ENCODE measurements at regions not wholly inside any gene's neighbourhood (a gene's known extent, or its start where the extent isn't known, plus 50 kb on each side); places are given as distances from the start of the nearest gene placed in this dataset.

DNA sequence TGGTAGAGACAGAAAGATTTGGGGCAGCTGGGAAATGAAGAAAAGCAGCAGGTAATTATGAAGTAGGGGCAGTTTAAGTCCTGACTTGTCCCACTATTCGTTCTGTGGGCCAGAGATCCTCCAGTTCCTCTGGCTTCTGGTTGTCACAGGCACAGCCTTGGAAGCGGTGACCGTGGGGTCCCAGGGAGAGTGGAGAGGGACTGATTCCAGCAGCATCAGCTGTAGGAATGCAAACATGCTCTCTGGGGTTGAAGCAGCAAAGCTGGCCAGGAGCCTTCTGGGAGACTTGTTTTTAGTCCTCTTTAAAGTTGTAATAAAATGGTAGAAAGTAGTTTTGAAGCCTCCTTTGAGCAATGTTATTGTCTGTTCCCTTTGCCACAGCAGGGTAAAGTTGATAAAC lies 488.0 kb downstream of the LMO4 start:
- TF ChIP-seq, protein P1, sequence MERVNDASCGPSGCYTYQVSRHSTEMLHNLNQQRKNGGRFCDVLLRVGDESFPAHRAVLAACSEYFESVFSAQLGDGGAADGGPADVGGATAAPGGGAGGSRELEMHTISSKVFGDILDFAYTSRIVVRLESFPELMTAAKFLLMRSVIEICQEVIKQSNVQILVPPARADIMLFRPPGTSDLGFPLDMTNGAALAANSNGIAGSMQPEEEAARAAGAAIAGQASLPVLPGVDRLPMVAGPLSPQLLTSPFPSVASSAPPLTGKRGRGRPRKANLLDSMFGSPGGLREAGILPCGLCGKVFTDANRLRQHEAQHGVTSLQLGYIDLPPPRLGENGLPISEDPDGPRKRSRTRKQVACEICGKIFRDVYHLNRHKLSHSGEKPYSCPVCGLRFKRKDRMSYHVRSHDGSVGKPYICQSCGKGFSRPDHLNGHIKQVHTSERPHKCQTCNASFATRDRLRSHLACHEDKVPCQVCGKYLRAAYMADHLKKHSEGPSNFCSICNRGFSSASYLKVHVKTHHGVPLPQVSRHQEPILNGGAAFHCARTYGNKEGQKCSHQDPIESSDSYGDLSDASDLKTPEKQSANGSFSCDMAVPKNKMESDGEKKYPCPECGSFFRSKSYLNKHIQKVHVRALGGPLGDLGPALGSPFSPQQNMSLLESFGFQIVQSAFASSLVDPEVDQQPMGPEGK (CRISPR knock-in tag; IDR thresholded peaks at IDR 0.05; ENCODE audit: borderline replicate concordance), result no peak
- no peak for TF ChIP-seq RARB (CRISPR knock-in tag; IDR thresholded peaks at IDR 0.05)
- TF ChIP-seq ZFP30 (CRISPR knock-in tag; IDR thresholded peaks at IDR 0.05), result no peak
- TF ChIP-seq PPARA (CRISPR knock-in tag; IDR thresholded peaks at IDR 0.05; ENCODE audit: borderline replicate concordance), result no peak
- TF ChIP-seq ZNF70 (CRISPR knock-in tag; IDR thresholded peaks at IDR 0.05), result no peak
- TF ChIP-seq OSR1 (CRISPR knock-in tag; IDR thresholded peaks at IDR 0.05), result no peak
- no peak for TF ChIP-seq ZNF565 (CRISPR knock-in tag; conservative IDR thresholded peaks at IDR 0.05; ENCODE audit: low read depth)
- TF ChIP-seq TCF4 (CRISPR knock-in tag; IDR thresholded peaks at IDR 0.05; ENCODE audit: borderline replicate concordance), result no peak
- TF ChIP-seq ZC3H10 (CRISPR knock-in tag; IDR thresholded peaks at IDR 0.05), result no peak
